H1 (cell line): ENCODE measurements at regions not wholly inside any gene's neighbourhood (a gene's known extent, or its start where the extent isn't known, plus 50 kb on each side); places are given as distances from the start of the nearest gene placed in this dataset.

Source experiments
- CTCF ChIA-PET: fragments of 300-600 bp; sonication (Branson Sonifier 250); formaldehyde crosslinking; loops from one replicate; lab custom pipeline; 2021; ENCODE audit not compliant: partially characterized antibody; lab: Charles Lee
- POLR2A ChIA-PET: fragments of 300-600 bp; sonication (Branson Sonifier 250); formaldehyde crosslinking; loops from one replicate; lab custom pipeline; 2021; ENCODE audit warnings: inconsistent platforms; ENCODE audit not compliant: partially characterized antibody; lab: Charles Lee
- DNase-seq, 2 experiments: peaks; one replicate each; pipeline versions ENCODE4 v3.0.0 to v3.0.0-alpha.2; 2010 to 2022; ENCODE audit warnings: low spot score in 2 of 2, low read depth in 1 of 2, mixed read lengths in 1 of 2
- FAIRE-seq: peaks from 2 replicates; lab custom pipeline; 2011; peaks lifted over from hg19 to GRCh38; lab: Jason Lieb, UNC
- H2AFZ ChIP-seq: 2 replicates; pipeline ENCODE4 v1.8.1; 2012; ENCODE audit warnings: low read length, inconsistent platforms
- H2AK5ac ChIP-seq: 2 replicates; pipeline ENCODE4 v1.6.1; 2013; ENCODE audit warnings: low read depth, low read length
- H2BK120ac ChIP-seq: replicated peaks from 2 replicates; pipeline ENCODE3; 2013; ENCODE audit warnings: low read depth, low read length, inconsistent platforms
- H2BK12ac ChIP-seq: 2 replicates; pipeline ENCODE4 v1.6.1; 2013; ENCODE audit warnings: low read depth, low read length
- H2BK15ac ChIP-seq: 2 replicates; pipeline ENCODE4 v1.6.1; 2013; ENCODE audit warnings: low read length
- H2BK20ac ChIP-seq: 2 replicates; pipeline ENCODE4 v1.6.1; 2013; ENCODE audit warnings: low read length
- H2BK5ac ChIP-seq: 2 replicates; pipeline ENCODE4 v1.6.1; 2013; ENCODE audit warnings: low read depth, low read length
- H3K14ac ChIP-seq: 2 replicates; pipeline ENCODE4 v1.6.1; 2013; ENCODE audit warnings: inconsistent platforms; ENCODE audit not compliant: insufficient read length
- H3K18ac ChIP-seq: 2 replicates; pipeline ENCODE4 v1.6.1; 2013; ENCODE audit warnings: low read length; ENCODE audit errors: extremely low read depth
- H3K23ac ChIP-seq: 2 replicates; pipeline ENCODE4 v1.6.1; 2013; ENCODE audit warnings: inconsistent platforms; ENCODE audit not compliant: insufficient read length
- H3K23me2 ChIP-seq: 2 replicates; pipeline ENCODE4 v1.6.1; 2013; ENCODE audit warnings: low read depth, low read length
- H3K27ac ChIP-seq: 2 replicates; pipeline ENCODE4 v1.6.1; 2011; ENCODE audit warnings: low read depth, low read length, inconsistent platforms
- H3K27me3 ChIP-seq, 4 experiments: replicated peaks in 1 of 4; 1 replicate in 1 of 4; 2 replicates in 3 of 4; pipeline versions ENCODE4 v1.6.1 to v1.8.1; 2011 to 2013; ENCODE audit warnings: low read length in 3 of 4, mild to moderate bottlenecking in 3 of 4, inconsistent platforms in 2 of 4, mixed read lengths in 2 of 4, moderate library complexity in 1 of 4; ENCODE audit not compliant: control insufficient read depth in 3 of 4, insufficient read depth in 3 of 4; ENCODE audit errors: extremely low read depth in 1 of 4
- H3K36me3 ChIP-seq, 4 experiments: 2 replicates each; pipeline versions ENCODE4 v1.6.1 to v1.8.1; 2011 to 2013; ENCODE audit warnings: mild to moderate bottlenecking in 4 of 4, low read length in 3 of 4, moderate library complexity in 2 of 4, control low read depth in 1 of 4, inconsistent platforms in 1 of 4; ENCODE audit not compliant: insufficient read depth in 4 of 4, control insufficient read depth in 2 of 4
- H3K4ac ChIP-seq: replicated peaks from 2 replicates; pipeline ENCODE3; 2013; ENCODE audit warnings: low read length, low read depth, mixed read lengths, inconsistent platforms; ENCODE audit not compliant: insufficient read length
- H3K4me1 ChIP-seq, 4 experiments: replicated peaks in 1 of 4; 1 replicate in 1 of 4; 2 replicates in 3 of 4; pipeline versions ENCODE4 v1.6.1 to v1.8.1; 2011 to 2013; ENCODE audit warnings: low read length in 3 of 4, inconsistent platforms in 2 of 4, mixed read lengths in 1 of 4; ENCODE audit not compliant: insufficient read depth in 4 of 4, control insufficient read depth in 3 of 4
- H3K4me2 ChIP-seq, 2 experiments: 2 replicates each; pipeline versions ENCODE4 v1.6.1 to v1.8.1; 2011 to 2013; ENCODE audit warnings: low read depth in 2 of 2, low read length in 2 of 2, control low read depth in 1 of 2, inconsistent platforms in 1 of 2, mild to moderate bottlenecking in 1 of 2; ENCODE audit not compliant: insufficient read depth in 1 of 2
- H3K4me3 ChIP-seq, 4 experiments: fragments of 200-600, 300-600 bp in 1 of 4; sonication (generic), shearing (Covaris generic), sonication (Bioruptor Twin) in 1 of 4; 2 replicates each; pipeline versions ENCODE4 v1.5.1 to v1.8.1; 2011 to 2016; ENCODE audit warnings: low read length in 4 of 4, low read depth in 3 of 4, control low read depth in 2 of 4, inconsistent platforms in 2 of 4, mild to moderate bottlenecking in 2 of 4, mixed read lengths in 1 of 4, moderate library complexity in 1 of 4; ENCODE audit not compliant: insufficient read depth in 2 of 4; ENCODE audit errors: extremely low read depth in 1 of 4
- H3K56ac ChIP-seq: replicated peaks from 2 replicates; pipeline ENCODE3; 2013; ENCODE audit warnings: low read depth, mild to moderate bottlenecking, mixed read lengths, low read length, inconsistent platforms; ENCODE audit not compliant: insufficient read length
- H3K79me1 ChIP-seq: 2 replicates; pipeline ENCODE4 v1.6.1; 2013; ENCODE audit warnings: low read depth, low read length, control low read depth
- H3K79me2 ChIP-seq, 2 experiments: 2 replicates each; pipeline versions ENCODE4 v1.6.1 to v1.8.1; 2012 to 2013; ENCODE audit warnings: low read length in 2 of 2, mild to moderate bottlenecking in 2 of 2, inconsistent platforms in 1 of 2; ENCODE audit not compliant: insufficient read depth in 2 of 2, control insufficient read depth in 1 of 2
- H3K9ac ChIP-seq, 4 experiments: replicated peaks in 1 of 4; 1 replicate in 1 of 4; 2 replicates in 3 of 4; pipeline versions ENCODE4 v1.6.1 to v1.8.1; 2011 to 2013; ENCODE audit warnings: low read depth in 3 of 4, low read length in 3 of 4, control low read depth in 2 of 4, mild to moderate bottlenecking in 2 of 4, moderate library complexity in 2 of 4, inconsistent platforms in 1 of 4; ENCODE audit errors: extremely low read depth in 1 of 4
- H3K9me3 ChIP-seq, 2 experiments: 2 replicates each; pipeline versions ENCODE4 v1.6.1 to v1.8.1; 2012 to 2013; ENCODE audit warnings: mild to moderate bottlenecking in 2 of 2, moderate library complexity in 2 of 2, control low read depth in 1 of 2, inconsistent platforms in 1 of 2, low read depth in 1 of 2, low read length in 1 of 2, mixed read lengths in 1 of 2; ENCODE audit not compliant: insufficient read depth in 2 of 2
- H4K20me1 ChIP-seq, 2 experiments: replicated peaks in 1 of 2; 2 replicates each; pipeline versions ENCODE3 to v1.8.1; 2011 to 2013; ENCODE audit warnings: inconsistent platforms in 2 of 2, low read length in 2 of 2, mild to moderate bottlenecking in 1 of 2; ENCODE audit not compliant: insufficient read depth in 2 of 2, control insufficient read depth in 1 of 2
- H4K5ac ChIP-seq: 2 replicates; pipeline ENCODE4 v1.6.1; 2013; ENCODE audit warnings: low read length, low read depth, mixed read lengths, inconsistent platforms; ENCODE audit not compliant: insufficient read length
- H4K8ac ChIP-seq: 2 replicates; pipeline ENCODE4 v1.8.0; 2013; ENCODE audit warnings: mild to moderate bottlenecking, moderate library complexity, low read length, inconsistent platforms; ENCODE audit not compliant: insufficient read depth; ENCODE audit errors: extremely low read depth
- H4K91ac ChIP-seq: replicated peaks from 2 replicates; pipeline ENCODE3; 2013; ENCODE audit warnings: low read length, mixed read lengths, inconsistent platforms; ENCODE audit not compliant: insufficient read length
- GTF2F1 ChIP-seq: IDR thresholded peaks from 2 replicates; pipeline ENCODE4 v1.6.1; 2012; ENCODE audit warnings: low read depth, low read length, improper control_type of control experiment, borderline replicate concordance
- HDAC2 ChIP-seq, 2 experiments: fragments of 300-600 bp in 1 of 2; sonication (generic) in 1 of 2; IDR thresholded peaks; 2 replicates each; pipeline ENCODE4 v1.6.1; 2011 to 2012; ENCODE audit warnings: low read depth in 2 of 2, low read length in 2 of 2, mild to moderate bottlenecking in 2 of 2, moderate library complexity in 2 of 2, borderline replicate concordance in 1 of 2, inconsistent platforms in 1 of 2
- whole genome bisulfite sequencing, 2 experiments: shearing (Covaris generic) in 1 of 2; methylation state at CpG; one replicate each; pipeline versions ENCODE4 v1.1.6 to v1.1.7; 2013 to 2015; ENCODE audit warnings: low lambda C conversion rate in 2 of 2, mixed read lengths in 2 of 2, inconsistent platforms in 1 of 2, low coverage in 1 of 2, missing lambda C conversion rate in 1 of 2; ENCODE audit not compliant: insufficient replicate concordance in 2 of 2, insufficient coverage in 1 of 2, insufficient read length in 1 of 2; ENCODE audit errors: extremely low coverage in 1 of 2, missing lambda C conversion rate in 1 of 2; 5-methylcytosine and 5-hydroxymethylcytosine counted together

- Histone ChIP-seq H3K4me3 (no peak overlapping the region), H4K8ac (no peak overlapping the region), H2BK5ac (no peak overlapping the region), H3K56ac (no peak overlapping the region), H3K14ac (no peak overlapping the region), H2BK15ac (no peak overlapping the region), H2AFZ (no peak overlapping the region), H3K9ac (no peak overlapping the region), H3K23ac (no peak overlapping the region), H4K5ac (no peak overlapping the region), H2BK12ac (no peak overlapping the region), H3K27me3 (no peaks in the 10 kb centered on the region), H3K9me3 (no peaks in the 10 kb centered on the region), H3K4me2 (no peak overlapping the region), H3K36me3 (no peaks in the 10 kb centered on the region), H2AK5ac (no peak overlapping the region), H2BK20ac (no peak overlapping the region), H3K27ac (no peak overlapping the region), H4K20me1 (no peaks in the 10 kb centered on the region), H3K79me1 (no peaks in the 10 kb centered on the region), H3K4ac (no peak overlapping the region), H3K18ac (no peak overlapping the region), H3K23me2 (no peaks in the 10 kb centered on the region), H2BK120ac (no peak overlapping the region), H3K79me2 (no peaks in the 10 kb centered on the region), H3K4me1 (no peaks in the 10 kb centered on the region), H4K91ac (no peak overlapping the region)
- TF ChIP-seq GTF2F1 (no peak), HDAC2 (IDR thresholded peaks at IDR 0.05; ENCODE audit: borderline replicate concordance in 1 of 2, low read depth in 2 of 2, low read length in 2 of 2) (no peak)
- DNase-seq (no peak), FAIRE-seq (no peak)
- CTCF ChIA-PET: interaction anchor here (1.9 kb wide), 1 partner anchor 9 kb away, joined by 8 read pairs; no protein-coding TSS in a partner anchor
- POLR2A ChIA-PET: no interaction called here
- WGBS, 2 experiments: 84% methylated on average over 2 of the region's 2 CpGs; no CpG with 5 or more reads in 1 of the 2 experiments
These were observed 774.1 kb downstream of the METTL4 start for GRCh38 chr18:1797235-1797634.
